ENCODE measurements at regions not wholly inside any gene's neighbourhood (a gene's known extent, or its start where the extent isn't known, plus 50 kb on each side); places are given as distances from the start of the nearest gene placed in this dataset.

DNA sequence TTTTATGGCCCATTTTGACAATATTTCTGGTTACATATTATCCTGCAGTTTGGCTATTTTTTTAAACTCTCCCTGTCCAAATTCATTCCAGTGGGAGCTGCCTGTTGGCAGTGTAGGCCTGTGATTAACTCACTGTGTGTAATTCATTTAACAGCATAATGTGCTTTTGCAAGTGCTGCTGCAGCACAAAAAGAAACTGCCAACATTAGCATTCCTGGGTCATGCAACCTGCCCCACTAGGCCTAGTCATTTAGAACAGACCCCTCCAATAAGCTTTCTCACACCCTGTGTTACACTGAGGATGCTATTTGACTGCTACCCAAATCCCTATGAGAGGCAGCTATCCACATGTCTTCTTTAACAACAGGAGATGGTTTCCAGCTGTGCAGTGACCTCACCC lies 251.2 kb upstream of the UBE2E2 start:
- Histone ChIP-seq H3K4ac (replicated peaks; ENCODE audit: insufficient read length, low read depth, low read length) (no peak overlapping the region), H2BK5ac (ENCODE audit: low read depth, low read length) (no peak overlapping the region), H3K79me2 (ENCODE audit: control insufficient read depth in 1 of 2, insufficient read depth in 2 of 2, low read length in 2 of 2) (no peaks in the 10 kb centered on the region), H3K27ac (ENCODE audit: low read depth, low read length) (no peak overlapping the region), H2BK15ac (ENCODE audit: low read length) (no peak overlapping the region), H3K4me1 (replicated peaks in 1 of 4; ENCODE audit: control insufficient read depth in 3 of 4, insufficient read depth in 4 of 4, low read length in 3 of 4) (no peaks in the 10 kb centered on the region), H2BK12ac (ENCODE audit: low read depth, low read length) (no peak overlapping the region), H3K27me3 (replicated peaks in 1 of 4; ENCODE audit: control insufficient read depth in 3 of 4, extremely low read depth in 1 of 4, insufficient read depth in 3 of 4, low read length in 3 of 4) (no peaks in the 10 kb centered on the region), H3K23me2 (ENCODE audit: low read depth, low read length) (no peaks in the 10 kb centered on the region), H3K4me2 (ENCODE audit: insufficient read depth in 1 of 2, low read depth in 2 of 2, low read length in 2 of 2) (no peak overlapping the region), H4K91ac (replicated peaks; ENCODE audit: insufficient read length, low read length) (no peak overlapping the region), H4K20me1 (replicated peaks in 1 of 2; ENCODE audit: control insufficient read depth in 1 of 2, insufficient read depth in 2 of 2, low read length in 2 of 2) (no peaks in the 10 kb centered on the region), H4K8ac (ENCODE audit: extremely low read depth, insufficient read depth, low read length) (no peak overlapping the region), H4K5ac (ENCODE audit: insufficient read length, low read depth, low read length) (no peak overlapping the region), H2BK20ac (ENCODE audit: low read length) (no peak overlapping the region), H3K14ac (ENCODE audit: insufficient read length) (no peak overlapping the region), H3K9ac (replicated peaks in 1 of 4; ENCODE audit: extremely low read depth in 1 of 4, low read depth in 3 of 4, low read length in 3 of 4) (no peak overlapping the region), H2AFZ (ENCODE audit: low read length) (no peak overlapping the region), H3K56ac (replicated peaks; ENCODE audit: insufficient read length, low read depth, low read length) (no peak overlapping the region), H3K36me3 (ENCODE audit: control insufficient read depth in 2 of 4, insufficient read depth in 4 of 4, low read length in 3 of 4) (no peaks in the 10 kb centered on the region), H3K9me3 (ENCODE audit: insufficient read depth in 2 of 2, low read depth in 1 of 2, low read length in 1 of 2) (peaks cover 0 to 7% of the 10 kb centered on the region in 2 experiments; a peak in 2 of 4 replicates), H2BK120ac (replicated peaks; ENCODE audit: low read depth, low read length) (no peak overlapping the region), H3K79me1 (ENCODE audit: low read depth, low read length) (no peaks in the 10 kb centered on the region), H3K23ac (ENCODE audit: insufficient read length) (no peak overlapping the region), H3K4me3 (ENCODE audit: extremely low read depth in 1 of 4, insufficient read depth in 2 of 4, low read depth in 3 of 4, low read length in 4 of 4) (no peak overlapping the region), H2AK5ac (ENCODE audit: low read depth, low read length) (no peak overlapping the region), H3K18ac (ENCODE audit: extremely low read depth, low read length) (no peak overlapping the region)
- ChIA-PET CTCF (ENCODE audit: partially characterized antibody) (interaction anchor here (1.3 to 5.5 kb wide), 2 partner anchors 10 to 19 kb away, joined by 4 to 28 read pairs; no protein-coding TSS in a partner anchor), POLR2A (ENCODE audit: partially characterized antibody) (no interaction called here)
- TF ChIP-seq CEBPB (IDR thresholded peaks at IDR 0.05; ENCODE audit: low read depth, low read length) (no peak), CHD2 (IDR thresholded peaks at IDR 0.05; ENCODE audit: low read length) (no peak), HDAC2 (IDR thresholded peaks at IDR 0.05; ENCODE audit: borderline replicate concordance in 1 of 2, low read depth in 2 of 2, low read length in 2 of 2) (no peak), TAF7 (optimal IDR thresholded peaks at IDR 0.05; ENCODE audit: borderline replicate concordance, low read depth, low read length) (no peak), NANOG (IDR thresholded peaks at IDR 0.05; ENCODE audit: insufficient read depth, low read depth, low read length, poor library complexity, severe bottlenecking) (no peak), TCF12 (IDR thresholded peaks at IDR 0.05; ENCODE audit: low read depth, low read length) (no peak), SRF (IDR thresholded peaks at IDR 0.05; ENCODE audit: low read depth, low read length) (no peak), TEAD4 (IDR thresholded peaks at IDR 0.05; ENCODE audit: low read depth, low read length) (no peak), GTF2F1 (IDR thresholded peaks at IDR 0.05; ENCODE audit: borderline replicate concordance, low read depth, low read length) (no peak), BRCA1 (IDR thresholded peaks at IDR 0.05; ENCODE audit: low read depth, low read length) (no peak)
- TF ChIP-seq, protein P1, sequence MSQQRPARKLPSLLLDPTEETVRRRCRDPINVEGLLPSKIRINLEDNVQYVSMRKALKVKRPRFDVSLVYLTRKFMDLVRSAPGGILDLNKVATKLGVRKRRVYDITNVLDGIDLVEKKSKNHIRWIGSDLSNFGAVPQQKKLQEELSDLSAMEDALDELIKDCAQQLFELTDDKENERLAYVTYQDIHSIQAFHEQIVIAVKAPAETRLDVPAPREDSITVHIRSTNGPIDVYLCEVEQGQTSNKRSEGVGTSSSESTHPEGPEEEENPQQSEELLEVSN (IDR thresholded peaks at IDR 0.05): no peak
- TF ChIP-seq, protein P2, sequence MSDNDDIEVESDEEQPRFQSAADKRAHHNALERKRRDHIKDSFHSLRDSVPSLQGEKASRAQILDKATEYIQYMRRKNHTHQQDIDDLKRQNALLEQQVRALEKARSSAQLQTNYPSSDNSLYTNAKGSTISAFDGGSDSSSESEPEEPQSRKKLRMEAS (IDR thresholded peaks at IDR 0.05): no peak
- FAIRE-seq (no peak), DNase-seq (ENCODE audit: low read depth in 1 of 2, low spot score in 2 of 2) (no peak)

Data from H1 (cell line).